ENCODE measurements at regions not wholly inside any gene's neighbourhood (a gene's known extent, or its start where the extent isn't known, plus 50 kb on each side); places are given as distances from the start of the nearest gene placed in this dataset.

- Mint-ChIP-seq H3K27ac (no peak overlapping the region), H3K36me3 (ENCODE audit: low read depth) (no peaks in the 10 kb centered on the region), H3K4me1 (no peaks in the 10 kb centered on the region), H3K27me3 (ENCODE audit: low read depth, poor library complexity) (no peaks in the 10 kb centered on the region), H3K4me3 (no peak overlapping the region), H3K9me3 (peaks cover 3% of the 10 kb centered on the region)
- no peak for TF ChIP-seq CTCF (IDR thresholded peaks at IDR 0.05)
- no peak for DNase-seq
Observed at GRCh38 chr13:90405301-90405700, 942.2 kb upstream of the MIR17HG start.

- DNase-seq, result no peak
Observed at GRCh38 chr13:90412980-90413379, 934.5 kb upstream of the MIR17HG start.

GRCh38 chr13:90413548-90413947 lies 933.9 kb upstream of the MIR17HG start:
- Mint-ChIP-seq H3K4me3 (no peak overlapping the region), H3K4me1 (no peaks in the 10 kb centered on the region), H3K36me3 (ENCODE audit: low read depth) (no peaks in the 10 kb centered on the region), H3K27ac (no peak overlapping the region), H3K27me3 (ENCODE audit: low read depth, poor library complexity) (peaks cover 2% of the 10 kb centered on the region), H3K9me3 (no peaks in the 10 kb centered on the region)
- no peak for DNase-seq
- TF ChIP-seq CTCF (IDR thresholded peaks at IDR 0.05), result no peak

More at GRCh38 chr13:90412980-90413379, 934.5 kb upstream of the MIR17HG start:
- no peak overlapping the region for H3K27ac Mint-ChIP-seq
- H3K4me3 Mint-ChIP-seq, result no peak overlapping the region
- H3K36me3 Mint-ChIP-seq (ENCODE audit: low read depth), result no peaks in the 10 kb centered on the region
- H3K27me3 Mint-ChIP-seq (ENCODE audit: low read depth, poor library complexity), result peaks cover 2% of the 10 kb centered on the region
- H3K9me3 Mint-ChIP-seq, result no peaks in the 10 kb centered on the region
- no peak for TF ChIP-seq CTCF (IDR thresholded peaks at IDR 0.05)
- no peaks in the 10 kb centered on the region for H3K4me1 Mint-ChIP-seq

- Mint-ChIP-seq H3K9me3 (no peaks in the 10 kb centered on the region), H3K27me3 (ENCODE audit: low read depth, poor library complexity) (peaks cover 2% of the 10 kb centered on the region), H3K4me1 (no peaks in the 10 kb centered on the region), H3K27ac (no peak overlapping the region), H3K4me3 (no peak overlapping the region), H3K36me3 (ENCODE audit: low read depth) (no peaks in the 10 kb centered on the region)
- no peak for DNase-seq
- TF ChIP-seq CTCF (IDR thresholded peaks at IDR 0.05), result no peak
Observed at GRCh38 chr13:90414691-90415596, 932.5 kb upstream of the MIR17HG start.

GRCh38 chr13:90415902-90416301 lies 931.6 kb upstream of the MIR17HG start:
- no peak for TF ChIP-seq CTCF (IDR thresholded peaks at IDR 0.05)
- Mint-ChIP-seq H3K27me3 (ENCODE audit: low read depth, poor library complexity) (no peaks in the 10 kb centered on the region), H3K4me1 (no peaks in the 10 kb centered on the region), H3K9me3 (no peaks in the 10 kb centered on the region), H3K36me3 (ENCODE audit: low read depth) (no peaks in the 10 kb centered on the region), H3K27ac (no peak overlapping the region), H3K4me3 (no peak overlapping the region)
- no peak for DNase-seq

- no peak for DNase-seq
- no peak overlapping the region for H3K4me3 Mint-ChIP-seq
- TF ChIP-seq CTCF (IDR thresholded peaks at IDR 0.05), result no peak
- H3K9me3 Mint-ChIP-seq, result no peaks in the 10 kb centered on the region
- H3K4me1 Mint-ChIP-seq, result no peaks in the 10 kb centered on the region
- H3K27me3 Mint-ChIP-seq (ENCODE audit: low read depth, poor library complexity), result no peaks in the 10 kb centered on the region
- no peaks in the 10 kb centered on the region for H3K36me3 Mint-ChIP-seq (ENCODE audit: low read depth)
- no peak overlapping the region for H3K27ac Mint-ChIP-seq
Observed at GRCh38 chr13:90416519-90416918, 931.0 kb upstream of the MIR17HG start.
